Natural killer cell treated with Interleukin-12 subunit alpha and Interleukin-12 subunit beta and Interleukin-15 and Interleukin-18, amount 100 ng/mL, for 72 hours (primary cell): ENCODE measurements at regions not wholly inside any gene's neighbourhood (a gene's known extent, or its start where the extent isn't known, plus 50 kb on each side); places are given as distances from the start of the nearest gene placed in this dataset.
A peak's percentile ranks its signal among the peaks of the same experiment; 100 is the strongest.

ENCODE experiments used
- ATAC-seq, 2 donors: fragments of 150-1000 bp; cut with Tn5 transposase in 1 of 2; sonication (Bioruptor Pico), chemical (Tn5 transposase) in 1 of 2; 2 replicates each; pipeline ENCODE4 v1.10.0; 2021
- DNase-seq: peaks from one replicate; pipeline ENCODE4 v3.0.0; 2022; ENCODE audit warnings: low spot score
- H3K27ac Mint-ChIP-seq, 2 donors: 1 replicate in 1 of 2; 2 replicates in 1 of 2; pipeline ENCODE4 v1.8.0; 2022; ENCODE audit warnings: mixed read lengths in 2 of 2, mild to moderate bottlenecking in 1 of 2, moderate library complexity in 1 of 2
- H3K27me3 Mint-ChIP-seq, 2 donors: 1 replicate in 1 of 2; 2 replicates in 1 of 2; pipeline ENCODE4 v1.8.0; 2022; ENCODE audit warnings: mixed read lengths in 2 of 2
- H3K36me3 Mint-ChIP-seq: one replicate; pipeline ENCODE4 v1.8.0; 2022; ENCODE audit warnings: mixed read lengths
- H3K4me1 Mint-ChIP-seq, 2 donors: 1 replicate in 1 of 2; 2 replicates in 1 of 2; pipeline ENCODE4 v1.8.0; 2022; ENCODE audit warnings: low read depth in 2 of 2, mixed read lengths in 2 of 2, mild to moderate bottlenecking in 1 of 2
- H3K4me3 Mint-ChIP-seq: one replicate; pipeline ENCODE4 v1.8.0; 2022; ENCODE audit warnings: mixed read lengths
- H3K9me3 Mint-ChIP-seq: 2 replicates; pipeline ENCODE4 v1.8.0; 2022; ENCODE audit warnings: mixed read lengths

- Mint-ChIP-seq H3K4me1 (no peaks in the 10 kb centered on the region), H3K36me3 (no peaks in the 10 kb centered on the region), H3K9me3 (no peaks in the 10 kb centered on the region), H3K27ac (no peak overlapping the region), H3K4me3 (no peak overlapping the region), H3K27me3 (no peaks in the 10 kb centered on the region)
- no peak for DNase-seq
- ATAC-seq: no peak
These were observed 101.5 kb upstream of the PPP2R3A start for GRCh38 chr3:135864060-135864459.

- no peak overlapping the region for H3K4me3 Mint-ChIP-seq
- H3K36me3 Mint-ChIP-seq: no peaks in the 10 kb centered on the region
- DNase-seq: no peak
- H3K9me3 Mint-ChIP-seq: no peaks in the 10 kb centered on the region
- H3K27me3 Mint-ChIP-seq: no peaks in the 10 kb centered on the region
- no peaks in the 10 kb centered on the region for H3K4me1 Mint-ChIP-seq
- no peak overlapping the region for H3K27ac Mint-ChIP-seq
- ATAC-seq: no peak
These were observed 100.4 kb upstream of the PPP2R3A start for GRCh38 chr3:135865085-135865484.

GRCh38 chr3:135865553-135865952, 100.0 kb upstream of the PPP2R3A start:
- no peak for DNase-seq
- no peaks in the 10 kb centered on the region for H3K27me3 Mint-ChIP-seq
- H3K4me3 Mint-ChIP-seq: no peak overlapping the region
- H3K4me1 Mint-ChIP-seq: no peaks in the 10 kb centered on the region
- no peak overlapping the region for H3K27ac Mint-ChIP-seq
- no peaks in the 10 kb centered on the region for H3K36me3 Mint-ChIP-seq
- no peaks in the 10 kb centered on the region for H3K9me3 Mint-ChIP-seq
- ATAC-seq: no peak

GRCh38 chr3:135867911-135868310, 97.6 kb upstream of the PPP2R3A start:
- ATAC-seq (no peak), DNase-seq (no peak)
- Mint-ChIP-seq H3K27ac (no peak overlapping the region), H3K27me3 (no peaks in the 10 kb centered on the region), H3K9me3 (peaks cover 5% of the 10 kb centered on the region), H3K36me3 (peaks cover 5% of the 10 kb centered on the region), H3K4me3 (no peak overlapping the region), H3K4me1 (no peaks in the 10 kb centered on the region)

DNA sequence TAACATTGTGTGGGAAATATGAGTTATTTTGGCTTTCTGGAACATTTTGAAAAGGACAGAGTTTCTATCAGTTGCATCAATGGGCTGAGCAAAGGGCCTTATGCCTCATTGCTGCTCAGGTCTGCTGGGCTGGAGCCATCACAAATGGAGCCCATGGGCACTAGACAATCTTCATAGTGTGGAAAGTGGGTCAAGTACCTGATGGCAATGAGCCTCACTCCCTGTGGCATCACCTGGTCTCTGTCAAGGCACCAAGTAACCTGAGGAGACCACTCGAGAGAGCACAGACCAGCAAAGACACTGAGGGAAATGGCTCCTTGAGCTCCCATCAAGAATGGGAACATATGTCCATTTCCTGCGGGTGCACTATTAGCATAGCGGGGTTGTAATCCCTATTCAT, 96.7 kb upstream of the PPP2R3A start:
- H3K4me1 Mint-ChIP-seq: no peaks in the 10 kb centered on the region

GRCh38 chr3:135869439-135870105, 96.0 kb upstream of the PPP2R3A start:
- H3K4me3 Mint-ChIP-seq: no peak overlapping the region
- H3K4me1 Mint-ChIP-seq: no peaks in the 10 kb centered on the region
- H3K9me3 Mint-ChIP-seq: peaks cover 11% of the 10 kb centered on the region
- ATAC-seq (no peak), DNase-seq (no peak)
- no peaks in the 10 kb centered on the region for H3K27me3 Mint-ChIP-seq
- H3K27ac Mint-ChIP-seq: no peak overlapping the region
- peaks cover 13% of the 10 kb centered on the region for H3K36me3 Mint-ChIP-seq

More for the DNA sequence above, 96.7 kb upstream of the PPP2R3A start:
- peaks cover 11% of the 10 kb centered on the region for H3K36me3 Mint-ChIP-seq
- H3K9me3 Mint-ChIP-seq: peaks cover 8% of the 10 kb centered on the region
- H3K27ac Mint-ChIP-seq: no peak overlapping the region
- ATAC-seq (no peak), DNase-seq (no peak)
- H3K4me3 Mint-ChIP-seq: no peak overlapping the region
- H3K27me3 Mint-ChIP-seq: no peaks in the 10 kb centered on the region

DNA sequence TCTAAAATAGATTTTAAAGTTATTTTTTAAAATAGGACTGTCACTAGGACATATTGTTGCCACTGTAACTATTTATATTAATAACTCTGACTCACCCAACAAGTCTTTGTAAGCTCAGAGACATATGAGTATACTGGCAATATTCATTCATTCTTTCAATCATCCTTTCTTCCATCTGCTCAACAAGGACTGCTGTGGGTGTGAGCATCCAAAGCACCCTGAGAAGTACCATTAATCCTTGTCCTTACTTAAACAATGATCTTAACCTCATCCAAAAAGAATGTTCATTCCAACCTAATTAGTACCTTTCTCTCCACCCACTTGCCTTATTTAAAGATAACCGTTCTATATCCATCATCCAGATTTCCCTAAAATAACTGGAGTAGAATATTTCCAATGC, 94.2 kb upstream of the PPP2R3A start:
- Mint-ChIP-seq H3K4me1 (no peaks in the 10 kb centered on the region), H3K27me3 (no peaks in the 10 kb centered on the region), H3K4me3 (no peak overlapping the region), H3K27ac (no peak overlapping the region), H3K36me3 (peaks cover 13% of the 10 kb centered on the region), H3K9me3 (peaks cover 14% of the 10 kb centered on the region)
- ATAC-seq: no peak
- no peak for DNase-seq

GRCh38 chr3:135874035-135874434, 91.5 kb upstream of the PPP2R3A start:
- no peak for DNase-seq
- H3K27ac Mint-ChIP-seq: no peak overlapping the region

GRCh38 chr3:135878501-135878900, 87.0 kb upstream of the PPP2R3A start:
- H3K9me3 Mint-ChIP-seq: peaks cover 9% of the 10 kb centered on the region
- peaks cover 5% of the 10 kb centered on the region for H3K36me3 Mint-ChIP-seq
- no peaks in the 10 kb centered on the region for H3K27me3 Mint-ChIP-seq
- ATAC-seq: no peak
- H3K27ac Mint-ChIP-seq: no peak overlapping the region
- no peaks in the 10 kb centered on the region for H3K4me1 Mint-ChIP-seq
- no peak for DNase-seq
- H3K4me3 Mint-ChIP-seq: no peak overlapping the region

More at GRCh38 chr3:135874035-135874434, 91.5 kb upstream of the PPP2R3A start:
- Mint-ChIP-seq H3K27me3 (no peaks in the 10 kb centered on the region), H3K4me1 (no peaks in the 10 kb centered on the region), H3K9me3 (peaks cover 14% of the 10 kb centered on the region), H3K4me3 (no peak overlapping the region), H3K36me3 (peaks cover 13% of the 10 kb centered on the region)
- no peak for ATAC-seq

DNA sequence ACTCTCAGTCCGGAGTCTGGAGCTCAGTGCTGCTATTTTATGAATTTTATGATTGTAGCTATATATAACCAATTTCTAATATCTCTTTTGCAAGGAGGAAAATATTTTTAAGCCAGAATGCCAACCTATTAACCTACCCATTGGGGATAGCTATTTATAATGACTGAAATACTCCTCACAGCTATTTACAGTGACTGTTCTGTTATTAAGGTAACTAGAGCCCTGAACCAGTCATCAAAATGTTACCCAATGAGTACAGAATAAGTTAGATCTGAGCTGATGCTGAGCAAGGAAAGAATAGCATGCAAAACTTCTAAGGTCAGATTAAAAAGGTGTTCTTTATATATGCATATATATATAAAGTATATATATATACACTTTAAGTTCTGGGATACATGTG, 79.6 kb upstream of the PPP2R3A start:
- Mint-ChIP-seq H3K36me3 (no peaks in the 10 kb centered on the region), H3K9me3 (no peaks in the 10 kb centered on the region), H3K4me1 (no peaks in the 10 kb centered on the region), H3K27me3 (no peaks in the 10 kb centered on the region), H3K4me3 (no peak overlapping the region), H3K27ac (no peak overlapping the region)
- no peak for ATAC-seq
- no peak for DNase-seq

- ATAC-seq (peak in 1 of 2 donors; percentile 15), DNase-seq (no peak)
- H3K4me1 Mint-ChIP-seq: no peaks in the 10 kb centered on the region
- H3K27me3 Mint-ChIP-seq: no peaks in the 10 kb centered on the region
- H3K4me3 Mint-ChIP-seq: no peak overlapping the region
- no peak overlapping the region for H3K27ac Mint-ChIP-seq
- H3K36me3 Mint-ChIP-seq: no peaks in the 10 kb centered on the region
- H3K9me3 Mint-ChIP-seq: no peaks in the 10 kb centered on the region
These were observed 78.3 kb upstream of the PPP2R3A start for GRCh38 chr3:135887220-135887619.

DNA sequence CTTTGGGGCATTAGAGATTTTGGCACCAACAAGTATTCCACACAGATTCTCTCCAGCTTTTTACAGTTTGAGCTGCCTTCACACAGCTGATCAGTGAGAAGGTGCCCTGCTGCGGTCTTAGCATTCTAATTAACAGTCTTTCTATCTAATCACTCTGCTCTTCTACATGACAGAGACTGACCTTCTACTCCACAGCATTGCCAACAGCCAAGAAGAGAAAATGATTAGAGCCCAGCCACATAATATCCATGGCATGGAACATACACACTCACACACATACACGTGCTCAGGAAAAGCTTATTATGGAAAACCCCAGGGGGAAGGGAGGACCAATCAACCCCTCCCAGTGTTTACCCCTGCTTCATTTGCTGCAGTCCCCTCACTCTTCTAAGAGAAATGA, 76.1 kb upstream of the PPP2R3A start:
- H3K27me3 Mint-ChIP-seq: peaks cover 2 to 6% of the 10 kb centered on the region in 2 donors

DNA sequence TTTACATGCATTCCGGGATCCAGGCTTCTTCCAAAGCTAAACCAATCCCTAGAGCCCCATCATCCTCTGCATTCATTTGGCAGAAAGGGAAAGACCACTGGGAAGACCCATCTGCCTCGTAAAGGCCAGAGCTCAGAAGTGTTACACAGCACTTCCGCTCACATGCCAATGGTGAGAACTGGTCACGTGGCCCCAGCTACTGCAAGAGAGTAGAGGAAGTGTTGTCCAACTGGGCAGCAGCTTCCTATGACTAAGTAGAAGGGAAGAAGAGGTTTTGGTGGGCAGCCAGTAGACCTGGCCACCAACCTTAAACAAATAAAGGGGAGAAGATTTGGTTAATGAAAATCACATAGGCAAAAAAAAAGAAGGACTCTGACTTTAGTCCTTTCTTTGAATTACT, 74.4 kb upstream of the PPP2R3A start:
- no peak for DNase-seq
- no peaks in the 10 kb centered on the region for H3K9me3 Mint-ChIP-seq
- no peak overlapping the region for H3K4me3 Mint-ChIP-seq
- H3K4me1 Mint-ChIP-seq: no peaks in the 10 kb centered on the region
- no peak overlapping the region for H3K27ac Mint-ChIP-seq
- H3K36me3 Mint-ChIP-seq: no peaks in the 10 kb centered on the region
- ATAC-seq: no peak
- peaks cover 2 to 6% of the 10 kb centered on the region in 2 donors for H3K27me3 Mint-ChIP-seq

More for the DNA sequence above, 76.1 kb upstream of the PPP2R3A start:
- no peaks in the 10 kb centered on the region for H3K4me1 Mint-ChIP-seq
- H3K36me3 Mint-ChIP-seq: no peaks in the 10 kb centered on the region
- DNase-seq (no peak), ATAC-seq (no peak)
- no peak overlapping the region for H3K27ac Mint-ChIP-seq
- H3K9me3 Mint-ChIP-seq: no peaks in the 10 kb centered on the region
- no peak overlapping the region for H3K4me3 Mint-ChIP-seq

- H3K27me3 Mint-ChIP-seq: peaks cover 7 to 11% of the 10 kb centered on the region in 2 donors
- no peak for ATAC-seq
These were observed 70.3 kb upstream of the PPP2R3A start for GRCh38 chr3:135895106-135895733.

GRCh38 chr3:135895734-135896121, 69.8 kb upstream of the PPP2R3A start:
- peaks cover 7 to 16% of the 10 kb centered on the region in 2 donors for H3K27me3 Mint-ChIP-seq
- H3K4me1 Mint-ChIP-seq: no peaks in the 10 kb centered on the region
- H3K9me3 Mint-ChIP-seq: no peaks in the 10 kb centered on the region
- H3K36me3 Mint-ChIP-seq: no peaks in the 10 kb centered on the region
- no peak for ATAC-seq
- no peak overlapping the region for H3K27ac Mint-ChIP-seq
- H3K4me3 Mint-ChIP-seq: no peak overlapping the region
- no peak for DNase-seq

More at GRCh38 chr3:135895106-135895733, 70.3 kb upstream of the PPP2R3A start:
- no peaks in the 10 kb centered on the region for H3K4me1 Mint-ChIP-seq
- no peak overlapping the region for H3K4me3 Mint-ChIP-seq
- no peaks in the 10 kb centered on the region for H3K36me3 Mint-ChIP-seq
- H3K27ac Mint-ChIP-seq: no peak overlapping the region
- H3K9me3 Mint-ChIP-seq: no peaks in the 10 kb centered on the region
- no peak for DNase-seq
